HUES6 (cell line): ENCODE measurements at regions not wholly inside any gene's neighbourhood (a gene's known extent, or its start where the extent isn't known, plus 50 kb on each side); places are given as distances from the start of the nearest gene placed in this dataset.

Experiments
- H3K27ac ChIP-seq: 2 replicates; pipeline ENCODE4 v1.7.0; 2013; ENCODE audit warnings: low read depth, mild to moderate bottlenecking, low read length, inconsistent platforms
- H3K27me3 ChIP-seq: 2 replicates; pipeline ENCODE4 v1.6.1; 2013; ENCODE audit warnings: low read length; ENCODE audit not compliant: control insufficient read depth, insufficient read depth
- H3K36me3 ChIP-seq: 2 replicates; pipeline ENCODE4 v1.6.1; 2013; ENCODE audit warnings: low read length; ENCODE audit not compliant: control insufficient read depth, insufficient read depth
- H3K4me1 ChIP-seq: 2 replicates; pipeline ENCODE4 v1.6.1; 2013; ENCODE audit warnings: low read length; ENCODE audit not compliant: control insufficient read depth, insufficient read depth
- H3K4me3 ChIP-seq: 2 replicates; pipeline ENCODE4 v1.5.1; 2013; ENCODE audit warnings: low read depth, low read length
- H3K9ac ChIP-seq: one replicate; pipeline ENCODE4 v1.6.1; 2013; ENCODE audit warnings: mild to moderate bottlenecking, low read length
- H3K9me3 ChIP-seq: 2 replicates; pipeline ENCODE4 v1.6.1; 2013; ENCODE audit warnings: low read depth, low read length; ENCODE audit not compliant: control insufficient read depth, insufficient read depth

DNA sequence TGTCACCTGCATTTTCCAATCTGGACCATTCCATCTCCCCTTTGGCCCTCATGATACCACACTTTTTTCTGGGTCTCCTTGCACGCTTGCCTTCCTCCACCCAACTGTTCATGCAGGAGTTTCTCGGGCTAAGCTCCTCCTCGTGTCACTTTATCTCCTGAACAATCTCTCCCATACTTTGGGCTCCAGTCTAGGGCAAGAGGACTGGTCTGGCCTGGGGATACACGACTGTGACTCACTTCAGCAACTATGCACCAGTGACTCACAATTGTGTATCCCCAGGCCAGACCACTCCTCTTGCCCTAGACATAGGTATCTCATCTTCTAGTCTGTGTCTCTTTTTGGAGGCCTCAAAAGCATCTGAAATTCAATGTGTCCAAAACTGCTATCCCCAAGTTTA lies 149.4 kb upstream of the PTPRM start:
- no peaks in the 10 kb centered on the region for H3K9me3 ChIP-seq
- no peak overlapping the region for H3K27ac ChIP-seq
- no peak overlapping the region for H3K4me3 ChIP-seq
- H3K36me3 ChIP-seq = no peaks in the 10 kb centered on the region
- no peaks in the 10 kb centered on the region for H3K27me3 ChIP-seq
- H3K4me1 ChIP-seq = no peaks in the 10 kb centered on the region
- no peak overlapping the region for H3K9ac ChIP-seq

DNA sequence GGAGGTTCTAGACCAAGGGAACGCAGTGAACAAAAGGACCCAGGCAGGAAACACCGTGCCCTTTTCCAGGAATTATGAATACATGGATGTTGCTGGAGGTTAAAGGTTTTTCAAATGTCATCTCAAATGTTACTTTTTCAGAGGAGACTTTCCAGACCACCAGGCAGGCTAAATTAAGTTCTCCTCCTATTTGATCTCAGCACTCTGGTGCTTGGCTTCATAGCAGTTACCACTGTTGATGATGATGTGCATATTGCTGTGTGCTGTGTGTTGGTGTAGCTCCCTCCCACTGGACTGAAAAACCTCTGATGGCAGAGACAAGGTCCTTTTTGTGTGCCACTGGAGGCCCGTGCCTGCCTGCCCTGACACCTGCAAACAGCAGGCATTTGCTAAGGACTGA lies 137.3 kb upstream of the PTPRM start:
- Histone ChIP-seq H3K27ac (no peak overlapping the region), H3K4me1 (no peaks in the 10 kb centered on the region), H3K4me3 (no peak overlapping the region), H3K9ac (no peak overlapping the region), H3K27me3 (no peaks in the 10 kb centered on the region), H3K9me3 (no peaks in the 10 kb centered on the region), H3K36me3 (no peaks in the 10 kb centered on the region)

DNA sequence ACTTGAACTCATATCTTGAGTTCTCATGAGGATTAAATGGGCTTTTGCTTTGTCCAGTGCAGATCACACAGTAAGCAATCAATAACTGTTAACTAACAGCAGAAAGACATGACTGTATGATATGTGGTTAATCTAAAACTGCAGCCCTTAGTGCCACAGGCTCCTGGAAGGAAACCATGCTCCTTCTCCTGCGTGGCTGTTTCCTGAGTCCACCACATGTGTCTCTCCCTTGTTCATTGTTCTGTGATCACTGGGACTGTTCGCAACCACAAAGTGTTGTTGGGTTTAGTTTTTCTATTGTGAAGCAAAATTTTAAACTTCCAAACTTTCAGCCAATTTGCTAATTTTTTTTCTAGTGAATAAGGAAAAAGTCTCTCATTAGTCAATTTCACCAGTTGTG lies 130.9 kb upstream of the PTPRM start:
- no peak overlapping the region for H3K9ac ChIP-seq
- H3K36me3 ChIP-seq = no peaks in the 10 kb centered on the region
- H3K27ac ChIP-seq = no peak overlapping the region
- no peaks in the 10 kb centered on the region for H3K27me3 ChIP-seq
- H3K4me3 ChIP-seq = no peak overlapping the region
- no peaks in the 10 kb centered on the region for H3K4me1 ChIP-seq
- no peaks in the 10 kb centered on the region for H3K9me3 ChIP-seq

- Histone ChIP-seq H3K27ac (no peak overlapping the region), H3K36me3 (no peaks in the 10 kb centered on the region), H3K4me1 (no peaks in the 10 kb centered on the region), H3K9me3 (no peaks in the 10 kb centered on the region), H3K4me3 (no peak overlapping the region), H3K27me3 (no peaks in the 10 kb centered on the region), H3K9ac (no peak overlapping the region)
These were observed 129.2 kb upstream of the PTPRM start for GRCh38 chr18:7437870-7438269.

DNA sequence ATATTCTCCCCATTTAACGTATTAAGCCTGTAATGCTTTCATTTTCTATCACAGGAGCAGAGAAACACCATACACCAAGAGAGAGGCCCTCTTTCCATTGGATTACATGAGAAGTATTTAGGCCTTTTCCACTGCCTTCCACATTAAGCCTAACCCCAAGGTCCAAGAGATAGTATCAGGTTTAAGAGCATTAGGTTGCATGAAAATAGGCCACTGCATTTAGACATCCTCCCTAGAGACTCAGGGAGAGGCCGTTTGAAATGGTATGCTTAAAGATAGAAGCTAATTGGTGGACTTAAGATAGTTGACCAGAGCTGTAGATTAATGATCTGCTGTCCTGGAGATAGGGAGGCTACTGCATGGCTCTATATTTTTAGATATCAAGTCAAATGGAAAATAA lies 128.5 kb upstream of the PTPRM start:
- no peaks in the 10 kb centered on the region for H3K4me1 ChIP-seq
- no peak overlapping the region for H3K4me3 ChIP-seq
- H3K36me3 ChIP-seq = no peaks in the 10 kb centered on the region
- H3K9ac ChIP-seq = no peak overlapping the region
- no peaks in the 10 kb centered on the region for H3K9me3 ChIP-seq
- no peak overlapping the region for H3K27ac ChIP-seq
- no peaks in the 10 kb centered on the region for H3K27me3 ChIP-seq

DNA sequence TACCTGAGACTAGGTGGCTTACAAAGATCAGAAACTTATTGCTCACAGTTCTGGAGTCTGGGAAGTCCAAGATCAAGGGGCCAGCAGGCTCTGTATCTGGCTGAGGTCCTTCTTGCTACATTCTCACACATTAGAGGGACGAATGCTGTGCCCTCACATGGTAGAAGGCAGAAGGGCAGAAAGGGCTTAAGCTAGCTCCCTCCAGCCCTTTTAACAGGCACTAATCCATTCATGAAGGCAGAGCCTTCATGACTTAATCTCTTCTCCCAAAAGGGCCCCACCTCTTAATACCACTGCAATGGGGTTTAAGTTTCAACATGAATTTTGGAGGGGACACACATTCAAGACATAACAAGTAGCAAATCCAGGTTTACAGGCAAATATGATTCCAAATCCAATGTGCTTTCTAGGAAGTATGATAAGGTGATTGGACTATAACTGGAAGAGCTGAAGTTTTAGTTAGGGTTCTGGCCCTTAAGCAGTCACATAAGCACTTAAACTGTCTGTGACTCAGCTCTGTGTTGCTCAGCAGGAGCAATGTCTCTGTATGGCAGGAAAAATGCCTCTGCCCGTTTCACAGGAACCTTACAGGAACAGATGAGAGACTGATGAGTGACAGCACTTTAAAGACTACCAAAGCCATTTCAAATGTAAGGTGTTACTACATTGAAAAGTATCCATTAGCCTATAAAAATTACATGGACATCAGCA lies 119.6 kb upstream of the PTPRM start:
- H3K36me3 ChIP-seq = no peaks in the 10 kb centered on the region
- H3K27ac ChIP-seq = no peak overlapping the region
- no peak overlapping the region for H3K9ac ChIP-seq
- no peak overlapping the region for H3K4me3 ChIP-seq
- no peaks in the 10 kb centered on the region for H3K4me1 ChIP-seq
- no peaks in the 10 kb centered on the region for H3K27me3 ChIP-seq
- no peaks in the 10 kb centered on the region for H3K9me3 ChIP-seq

DNA sequence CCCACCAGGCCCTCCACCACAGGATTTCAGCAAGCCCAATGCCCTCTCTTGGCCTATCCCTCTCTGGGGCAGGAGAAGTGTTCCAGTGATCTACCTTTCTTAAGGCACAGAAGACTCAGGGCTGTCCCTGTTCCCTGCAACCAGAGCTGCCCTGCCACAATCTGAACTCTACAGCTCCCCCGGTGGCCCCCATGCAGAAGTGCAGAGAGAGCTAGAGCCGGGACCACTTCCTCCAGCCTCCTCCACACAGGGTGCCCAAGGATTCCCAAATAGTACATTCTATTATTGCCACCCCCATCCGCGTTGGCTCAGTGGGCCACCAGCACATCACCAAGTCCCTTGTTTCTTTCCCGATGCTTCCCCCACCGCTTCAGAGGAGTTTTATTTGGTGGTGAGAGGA lies 114.8 kb upstream of the PTPRM start:
- H3K4me1 ChIP-seq = no peaks in the 10 kb centered on the region; the same call in 1 of the 2 replicates
- H3K9ac ChIP-seq = no peak overlapping the region
- H3K9me3 ChIP-seq = no peaks in the 10 kb centered on the region
- no peaks in the 10 kb centered on the region for H3K27me3 ChIP-seq
- no peak overlapping the region for H3K27ac ChIP-seq
- H3K36me3 ChIP-seq = no peaks in the 10 kb centered on the region
- H3K4me3 ChIP-seq = no peak overlapping the region

DNA sequence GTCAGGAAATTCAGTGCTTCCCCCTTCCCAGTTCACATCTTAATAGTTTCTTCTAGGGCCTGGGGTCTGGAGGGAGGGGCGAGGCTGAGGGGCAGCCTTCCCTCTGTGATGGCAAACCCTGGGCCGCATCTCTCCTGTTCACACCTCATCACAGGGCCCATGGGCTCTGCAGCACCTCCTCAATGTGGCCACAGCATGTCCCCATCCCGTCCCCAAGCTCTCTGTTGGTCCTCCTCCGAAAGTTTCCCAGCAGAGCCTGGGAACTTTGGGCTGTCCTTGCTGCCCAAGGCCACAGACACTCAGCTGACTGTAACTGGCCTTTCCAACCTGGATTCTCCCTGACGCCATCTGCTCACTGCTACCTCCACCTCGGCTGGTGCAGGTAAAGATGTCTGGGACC lies 112.7 kb upstream of the PTPRM start:
- H3K4me1 ChIP-seq = no peaks in the 10 kb centered on the region; the same call in 1 of the 2 replicates
- no peak overlapping the region for H3K27ac ChIP-seq
- no peak overlapping the region for H3K4me3 ChIP-seq
- no peaks in the 10 kb centered on the region for H3K36me3 ChIP-seq
- H3K9me3 ChIP-seq = no peaks in the 10 kb centered on the region
- H3K9ac ChIP-seq = no peak overlapping the region
- H3K27me3 ChIP-seq = no peaks in the 10 kb centered on the region

- Histone ChIP-seq H3K27me3 (no peaks in the 10 kb centered on the region), H3K4me3 (no peak overlapping the region), H3K4me1 (peaks cover 3% of the 10 kb centered on the region; the same call in 1 of the 2 replicates), H3K27ac (no peak overlapping the region), H3K9ac (no peak overlapping the region), H3K36me3 (no peaks in the 10 kb centered on the region), H3K9me3 (no peaks in the 10 kb centered on the region)
These were observed 110.7 kb upstream of the PTPRM start for GRCh38 chr18:7456376-7456775.

GRCh38 chr18:7457262-7457661 lies 109.9 kb upstream of the PTPRM start:
- H3K9me3 ChIP-seq = no peaks in the 10 kb centered on the region
- no peak overlapping the region for H3K4me3 ChIP-seq
- no peaks in the 10 kb centered on the region for H3K27me3 ChIP-seq
- H3K9ac ChIP-seq = no peak overlapping the region
- peaks cover 3% of the 10 kb centered on the region; the same call in 1 of the 2 replicates for H3K4me1 ChIP-seq
- H3K36me3 ChIP-seq = no peaks in the 10 kb centered on the region
- H3K27ac ChIP-seq = no peak overlapping the region

DNA sequence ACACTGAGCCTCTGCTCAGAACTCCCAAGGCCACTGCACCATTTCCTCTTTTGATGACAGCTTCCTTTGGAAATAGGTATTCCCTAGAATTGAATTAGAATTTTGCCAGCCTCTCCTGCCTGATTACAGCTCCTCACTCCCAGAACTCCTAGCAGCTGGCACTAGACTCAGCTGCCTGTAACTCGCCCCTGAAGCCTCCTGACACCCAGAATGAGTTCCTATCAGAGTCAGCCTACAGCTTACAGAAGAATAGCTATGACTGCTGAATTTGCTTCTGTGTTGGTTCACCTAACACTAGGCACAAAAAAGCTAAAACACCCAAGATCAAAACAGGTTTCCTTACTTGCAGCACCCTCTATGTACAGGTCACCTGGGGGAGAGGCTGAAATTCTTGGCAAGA lies 108.2 kb upstream of the PTPRM start:
- no peaks in the 10 kb centered on the region for H3K27me3 ChIP-seq
- H3K9ac ChIP-seq = no peak overlapping the region
- no peaks in the 10 kb centered on the region for H3K9me3 ChIP-seq
- H3K4me3 ChIP-seq = no peak overlapping the region
- no peaks in the 10 kb centered on the region for H3K36me3 ChIP-seq
- H3K4me1 ChIP-seq = peaks cover 3% of the 10 kb centered on the region; the same call in 1 of the 2 replicates
- no peak overlapping the region for H3K27ac ChIP-seq
